IMR-90 (cell line): ENCODE measurements at regions not wholly inside any gene's neighbourhood (a gene's known extent, or its start where the extent isn't known, plus 50 kb on each side); places are given as distances from the start of the nearest gene placed in this dataset.

Experiments
- ATAC-seq: fragments of 200-7000 bp; cut with Tn5 transposase; 2 replicates; pipeline ENCODE4 v1.9.1; 2020; ENCODE audit warnings: low read depth, mild to moderate bottlenecking, moderate library complexity
- BruUV-seq: library from RNA; stranded (reverse); fragments of 400-500 nt; replicated peaks from 2 replicates; lab custom pipeline; 2021; lab: Mats Ljungman, UMichigan
- CTCF ChIA-PET: fragments of 300-600 bp; formaldehyde crosslinking; extraction: SDS; loops from one replicate; lab custom pipeline; 2021; ENCODE audit warnings: antibody characterized with exemption; lab: Yijun Ruan, JAX
- POLR2A ChIA-PET: fragments of 300-600 bp; sonication (Branson Sonifier 250); formaldehyde crosslinking; loops from one replicate; lab custom pipeline; 2022; ENCODE audit warnings: antibody characterized with exemption; ENCODE audit not compliant: unreplicated experiment; lab: Charles Lee
- DNase-seq: peaks from one replicate; pipeline ENCODE4 v3.0.0; 2013
- H2AFZ ChIP-seq: replicated peaks from 2 replicates; pipeline ENCODE3; 2013; ENCODE audit warnings: low read length, mild to moderate bottlenecking; ENCODE audit not compliant: poor library complexity
- H2AK5ac ChIP-seq: 2 replicates; pipeline ENCODE4 v1.6.1; 2013; ENCODE audit warnings: low read depth, low read length, inconsistent platforms
- H2AK9ac ChIP-seq: replicated peaks from 2 replicates; pipeline ENCODE3; 2013; ENCODE audit warnings: mild to moderate bottlenecking, low read depth, low read length, moderate library complexity; ENCODE audit not compliant: poor library complexity
- H2BK120ac ChIP-seq: 2 replicates; pipeline ENCODE4 v1.6.1; 2013; ENCODE audit warnings: low read depth, low read length, inconsistent platforms
- H2BK15ac ChIP-seq: 3 replicates; pipeline ENCODE4 v1.6.1; 2013; ENCODE audit warnings: low read depth, low read length, inconsistent platforms
- H2BK20ac ChIP-seq: 2 replicates; pipeline ENCODE4 v1.6.1; 2013; ENCODE audit warnings: low read depth, mild to moderate bottlenecking, inconsistent platforms, low read length, moderate library complexity
- H2BK5ac ChIP-seq: 2 replicates; pipeline ENCODE4 v1.6.1; 2013; ENCODE audit warnings: mild to moderate bottlenecking, low read depth, low read length, inconsistent platforms; ENCODE audit not compliant: poor library complexity, severe bottlenecking
- H3K14ac ChIP-seq: replicated peaks from 2 replicates; pipeline ENCODE4 v1.6.1; 2013; ENCODE audit warnings: low read depth, low read length, inconsistent platforms
- H3K18ac ChIP-seq: 2 replicates; pipeline ENCODE4 v1.6.1; 2013; ENCODE audit warnings: low read depth, low read length, control low read depth
- H3K23ac ChIP-seq: 2 replicates; pipeline ENCODE4 v1.6.1; 2013; ENCODE audit warnings: low read depth, low read length, inconsistent platforms
- H3K27ac ChIP-seq: 2 replicates; pipeline ENCODE4 v1.5.1; 2013; ENCODE audit warnings: mild to moderate bottlenecking, control low read depth, low read length; ENCODE audit not compliant: insufficient read depth
- H3K27me3 ChIP-seq: 2 replicates; pipeline ENCODE4 v1.6.1; 2013; ENCODE audit warnings: low read length; ENCODE audit not compliant: control insufficient read depth, insufficient read depth
- H3K36me3 ChIP-seq: 2 replicates; pipeline ENCODE4 v1.6.1; 2013; ENCODE audit warnings: low read length, mixed read lengths; ENCODE audit not compliant: control insufficient read depth, insufficient read depth
- H3K4ac ChIP-seq: 2 replicates; pipeline ENCODE4 v1.6.1; 2013; ENCODE audit warnings: low read depth, low read length, inconsistent platforms
- H3K4me1 ChIP-seq: 2 replicates; pipeline ENCODE4 v1.6.1; 2013; ENCODE audit warnings: low read length, mixed read lengths; ENCODE audit not compliant: control insufficient read depth, insufficient read depth
- H3K4me2 ChIP-seq: 2 replicates; pipeline ENCODE4 v1.6.1; 2013; ENCODE audit warnings: low read depth, mild to moderate bottlenecking, control low read depth, low read length, moderate library complexity
- H3K4me3 ChIP-seq: 2 replicates; pipeline ENCODE4 v1.5.1; 2013; ENCODE audit warnings: low read depth, mild to moderate bottlenecking, control low read depth, low read length, moderate library complexity; ENCODE audit not compliant: insufficient read depth
- H3K56ac ChIP-seq: 2 replicates; pipeline ENCODE4 v1.6.1; 2013; ENCODE audit warnings: low read length, inconsistent platforms; ENCODE audit not compliant: insufficient read depth; ENCODE audit errors: extremely low read depth
- H3K79me1 ChIP-seq, 2 experiments: 2 replicates each; pipeline ENCODE4 v1.6.1; 2013; ENCODE audit warnings: low read length in 2 of 2, inconsistent platforms in 1 of 2, low read depth in 1 of 2
- H3K9ac ChIP-seq: 2 replicates; pipeline ENCODE4 v1.6.1; 2013; ENCODE audit warnings: low read depth, low read length, control low read depth
- H3K9me1 ChIP-seq: 2 replicates; pipeline ENCODE4 v1.6.1; 2013; ENCODE audit warnings: low read length, inconsistent platforms; ENCODE audit not compliant: insufficient read depth
- H3K9me3 ChIP-seq: 2 replicates; pipeline ENCODE4 v1.6.1; 2013; ENCODE audit warnings: low read length; ENCODE audit not compliant: control insufficient read depth, insufficient read depth
- H4K20me1 ChIP-seq: 2 replicates; pipeline ENCODE4 v1.6.1; 2013; ENCODE audit warnings: low read length, inconsistent platforms; ENCODE audit not compliant: insufficient read depth
- H4K5ac ChIP-seq: 2 replicates; pipeline ENCODE4 v1.6.1; 2013; ENCODE audit warnings: mild to moderate bottlenecking, low read depth, low read length, control low read depth
- H4K8ac ChIP-seq, 2 experiments: 2 replicates each; pipeline ENCODE4 v1.6.1; 2013; ENCODE audit warnings: low read depth in 2 of 2, low read length in 2 of 2, control low read depth in 1 of 2, inconsistent platforms in 1 of 2
- H4K91ac ChIP-seq: 2 replicates; pipeline ENCODE4 v1.6.1; 2013; ENCODE audit warnings: low read depth, low read length, inconsistent platforms; ENCODE audit not compliant: insufficient read depth
- BHLHE40 ChIP-seq: fragments of 150-350 bp; IDR thresholded peaks from 2 replicates; pipeline ENCODE4 v1.6.1; 2016; ENCODE audit warnings: mild to moderate bottlenecking, low read depth, low read length
- CEBPB ChIP-seq: IDR thresholded peaks from 2 replicates; pipeline ENCODE4 v1.6.1; 2012; ENCODE audit warnings: low read depth, low read length, improper control_type of control experiment
- CHD1 ChIP-seq: IDR thresholded peaks from 2 replicates; pipeline ENCODE4 v1.6.1; 2012; ENCODE audit warnings: low read depth, low read length, improper control_type of control experiment
- ELK1 ChIP-seq: fragments of 150-350 bp; IDR thresholded peaks from 2 replicates; pipeline ENCODE4 v1.6.1; 2016; ENCODE audit warnings: low read depth, mild to moderate bottlenecking, low read length, moderate library complexity, borderline replicate concordance
- FOS ChIP-seq: fragments of 150-350 bp; IDR thresholded peaks from 2 replicates; pipeline ENCODE4 v1.6.1; 2016; ENCODE audit warnings: low read depth, low read length
- MAFK ChIP-seq: IDR thresholded peaks from 2 replicates; pipeline ENCODE4 v1.6.1; 2012; ENCODE audit warnings: low read depth, low read length, improper control_type of control experiment
- MAZ ChIP-seq: IDR thresholded peaks from 2 replicates; pipeline ENCODE4 v1.6.1; 2012; ENCODE audit warnings: low read depth, mild to moderate bottlenecking, low read length, improper control_type of control experiment, moderate library complexity, borderline replicate concordance
- MXI1 ChIP-seq: IDR thresholded peaks from 2 replicates; pipeline ENCODE4 v1.6.1; 2012; ENCODE audit warnings: low read depth, mild to moderate bottlenecking, low read length, moderate library complexity, borderline replicate concordance
- NFE2L2 ChIP-seq: fragments of 150-350 bp; IDR thresholded peaks from 2 replicates; pipeline ENCODE4 v1.6.1; 2016; ENCODE audit warnings: low read depth, mild to moderate bottlenecking, low read length
- POLR2A ChIP-seq: IDR thresholded peaks from 2 replicates; pipeline ENCODE4 v1.6.1; 2012; ENCODE audit warnings: mild to moderate bottlenecking, low read depth, low read length
- RAD21 ChIP-seq: IDR thresholded peaks from 2 replicates; pipeline ENCODE4 v1.6.1; 2012; ENCODE audit warnings: low read length, improper control_type of control experiment
- RCOR1 ChIP-seq: IDR thresholded peaks from 2 replicates; pipeline ENCODE4 v1.6.1; 2012; ENCODE audit warnings: mild to moderate bottlenecking, low read length, improper control_type of control experiment; ENCODE audit not compliant: insufficient replicate concordance
- RFX5 ChIP-seq: IDR thresholded peaks from 2 replicates; pipeline ENCODE4 v1.8.0; 2012; ENCODE audit warnings: low read depth, mild to moderate bottlenecking, low read length, moderate library complexity
- SMC3 ChIP-seq: fragments of 150-350 bp; IDR thresholded peaks from 2 replicates; pipeline ENCODE4 v1.6.1; 2016; ENCODE audit warnings: low read depth, mild to moderate bottlenecking, antibody characterized with exemption, low read length, moderate library complexity
- USF2 ChIP-seq: fragments of 150-350 bp; IDR thresholded peaks from 2 replicates; pipeline ENCODE4 v1.6.1; 2017; ENCODE audit warnings: mild to moderate bottlenecking, antibody characterized with exemption, low read length, low read depth
- WGBS, 2 experiments: methylation state at CpG; one replicate each; pipeline versions ENCODE4 v1.1.5 to v1.1.7; 2013; ENCODE audit warnings: missing lambda C conversion rate in 2 of 2; ENCODE audit not compliant: insufficient read length in 1 of 2; ENCODE audit errors: extremely low coverage in 2 of 2; 5-methylcytosine and 5-hydroxymethylcytosine counted together
- dilution Hi-C: fragments of 300-500 bp; cut with HindIII; formaldehyde crosslinking; loops from one replicate; pipeline ENCODE4 v1.14.3; 2018; ENCODE audit warnings: low sequenced_read_pairs; ENCODE audit not compliant: unreplicated experiment
- in situ Hi-C: fragments of 300-500 bp; cut with MboI; formaldehyde crosslinking; loops from 3 replicates; pipeline ENCODE4 v1.14.3; 2019; ENCODE audit warnings: low sequenced_read_pairs, inconsistent platforms, mixed read lengths
- intact Hi-C: fragments of 100-400 bp; cut with micrococcal nuclease; formaldehyde crosslinking; loops from 2 replicates; pipeline ENCODE4 v1.10.0; 2022
- TF ChIP-seq, protein P1 (sequence below): conservative IDR thresholded peaks from 2 replicates; pipeline ENCODE4 v1.5.1; 2012; ENCODE audit warnings: mild to moderate bottlenecking, low read depth, low read length, improper control_type of control experiment

DNA sequence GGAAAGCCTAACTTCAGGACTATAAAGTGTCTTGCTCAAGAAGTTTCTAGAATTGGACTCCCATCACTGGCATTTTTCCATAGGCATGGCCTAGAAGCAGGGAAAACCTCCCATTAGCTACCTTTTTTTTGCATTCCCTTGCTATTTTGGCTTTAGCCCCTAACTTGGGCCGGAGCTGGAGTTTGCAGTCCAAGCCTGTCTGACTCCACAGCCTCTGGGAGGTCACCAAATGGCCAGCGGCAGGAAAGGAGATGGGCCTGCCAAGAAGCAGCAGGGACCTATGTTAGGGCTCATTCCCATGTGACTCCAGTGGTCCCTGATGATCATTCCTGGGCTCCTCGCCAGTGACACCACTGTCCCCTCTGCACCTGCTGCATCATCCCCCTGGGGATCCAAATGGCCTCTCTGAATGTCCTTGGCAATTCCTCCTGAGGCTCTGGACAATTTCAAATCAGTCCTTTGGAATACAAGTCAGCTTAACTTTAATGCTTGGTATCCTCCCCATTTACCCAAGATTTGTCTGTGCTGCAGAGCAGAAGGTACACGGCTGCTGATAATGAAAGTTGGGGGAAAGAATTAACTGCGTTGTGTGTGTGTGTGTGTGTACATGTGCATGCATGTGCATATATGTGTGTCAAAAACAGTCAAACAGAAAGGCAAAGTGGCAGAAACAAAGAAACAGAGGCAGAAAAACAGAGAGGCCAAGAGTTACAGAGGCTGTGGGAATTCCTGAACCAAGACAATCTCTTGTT is 69.8 kb upstream of the SERP2 start:
- no peak overlapping the region for H3K4me2 ChIP-seq
- H3K4ac ChIP-seq: no peak overlapping the region; the same call in 1 of the 2 replicates
- H3K9me3 ChIP-seq: no peaks in the 10 kb centered on the region
- H2AK5ac ChIP-seq: peak overlapping the region; percentile 44; the same call in 1 of the 2 replicates
- H3K36me3 ChIP-seq: no peaks in the 10 kb centered on the region
- POLR2A ChIA-PET: no interaction called here
- no peak overlapping the region for H4K91ac ChIP-seq
- no CpG with 5 or more reads among the region's 5 CpGs for WGBS, 2 experiments
- DNase-seq (no peak), ATAC-seq (no peak)
- no peak overlapping the region for H4K5ac ChIP-seq
- CTCF ChIA-PET: interaction anchor here (0.6 to 0.7 kb wide), 2 partner anchors 148 to 591 kb away, joined by 4 to 5 read pairs; no protein-coding TSS in a partner anchor
- in situ Hi-C loops (no loop called here), intact Hi-C loops (no loop called here), dilution Hi-C loops (no loop called here)
- no peak overlapping the region for H3K4me3 ChIP-seq
- H3K18ac ChIP-seq: no peak overlapping the region
- peaks cover 19% of the 10 kb centered on the region for H3K9me1 ChIP-seq
- no peak overlapping the region for H2BK5ac ChIP-seq
- no peak overlapping the region for H2AFZ ChIP-seq
- H3K79me1 ChIP-seq: no peaks in the 10 kb centered on the region
- H4K8ac ChIP-seq: no peak overlapping the region
- no peak overlapping the region for H2BK15ac ChIP-seq
- no peak overlapping the region for H3K27ac ChIP-seq
- no peak overlapping the region for H3K9ac ChIP-seq
- no peak overlapping the region for H3K14ac ChIP-seq
- peaks cover 20% of the 10 kb centered on the region for H3K4me1 ChIP-seq
- H2BK20ac ChIP-seq: no peak overlapping the region
- H3K56ac ChIP-seq: no peak overlapping the region
- H2BK120ac ChIP-seq: no peak overlapping the region
- no peak overlapping the region for H2AK9ac ChIP-seq
- no peak for TF ChIP-seq ELK1
- TF ChIP-seq CHD1: no peak
- TF ChIP-seq MXI1: no peak
- no peak for TF ChIP-seq RCOR1
- no peak for TF ChIP-seq POLR2A
- TF ChIP-seq FOS: no peak
- no peak for TF ChIP-seq SMC3
- no peak for TF ChIP-seq RAD21
- no peak for TF ChIP-seq BHLHE40
- no peak for TF ChIP-seq USF2
- TF ChIP-seq MAZ: no peak
- TF ChIP-seq, protein P1, sequence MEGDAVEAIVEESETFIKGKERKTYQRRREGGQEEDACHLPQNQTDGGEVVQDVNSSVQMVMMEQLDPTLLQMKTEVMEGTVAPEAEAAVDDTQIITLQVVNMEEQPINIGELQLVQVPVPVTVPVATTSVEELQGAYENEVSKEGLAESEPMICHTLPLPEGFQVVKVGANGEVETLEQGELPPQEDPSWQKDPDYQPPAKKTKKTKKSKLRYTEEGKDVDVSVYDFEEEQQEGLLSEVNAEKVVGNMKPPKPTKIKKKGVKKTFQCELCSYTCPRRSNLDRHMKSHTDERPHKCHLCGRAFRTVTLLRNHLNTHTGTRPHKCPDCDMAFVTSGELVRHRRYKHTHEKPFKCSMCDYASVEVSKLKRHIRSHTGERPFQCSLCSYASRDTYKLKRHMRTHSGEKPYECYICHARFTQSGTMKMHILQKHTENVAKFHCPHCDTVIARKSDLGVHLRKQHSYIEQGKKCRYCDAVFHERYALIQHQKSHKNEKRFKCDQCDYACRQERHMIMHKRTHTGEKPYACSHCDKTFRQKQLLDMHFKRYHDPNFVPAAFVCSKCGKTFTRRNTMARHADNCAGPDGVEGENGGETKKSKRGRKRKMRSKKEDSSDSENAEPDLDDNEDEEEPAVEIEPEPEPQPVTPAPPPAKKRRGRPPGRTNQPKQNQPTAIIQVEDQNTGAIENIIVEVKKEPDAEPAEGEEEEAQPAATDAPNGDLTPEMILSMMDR: no peak
- TF ChIP-seq MAFK: no peak
- TF ChIP-seq RFX5: no peak
- no peak for TF ChIP-seq NFE2L2
- TF ChIP-seq CEBPB: no peak
- no peaks in the 10 kb centered on the region for H4K20me1 ChIP-seq
- BruUV-seq: no TSS peak
- no peaks in the 10 kb centered on the region for H3K27me3 ChIP-seq
- no peak overlapping the region for H3K23ac ChIP-seq
